Heart left ventricle (tissue), 16 donors: ENCODE measurements at regions not wholly inside any gene's neighbourhood (a gene's known extent, or its start where the extent isn't known, plus 50 kb on each side); places are given as distances from the start of the nearest gene placed in this dataset.
A peak's percentile ranks its signal among the peaks of the same experiment; 100 is the strongest.

ENCODE experiments used
- ATAC-seq, 4 donors: fragments of 200-7000 bp; cut with Tn5 transposase; one replicate each; pipeline ENCODE4 v1.9.1; 2020 to 2022; ENCODE audit warnings: moderate library complexity in 4 of 4, mild to moderate bottlenecking in 3 of 4, moderate number of reproducible peaks in 1 of 4
- DNase-seq, 5 donors: peaks; one replicate each; pipeline ENCODE4 v3.0.0-alpha.2; 2020
- H3K27ac ChIP-seq, 12 donors: fragments of 200-600 bp; sonication (generic) in 4 of 12; one replicate each; pipeline versions ENCODE4 v1.5.0 to v1.8.0; 2016 to 2022; ENCODE audit warnings: mild to moderate bottlenecking in 2 of 12
- H3K27me3 ChIP-seq, 9 donors: fragments of 200-600 bp; sonication (generic) in 2 of 9; one replicate each; pipeline versions ENCODE4 v1.5.1 to v1.8.0; 2016 to 2022; ENCODE audit warnings: mild to moderate bottlenecking in 3 of 9
- H3K36me3 ChIP-seq, 9 donors: fragments of 200-600 bp; sonication (generic) in 2 of 9; one replicate each; pipeline versions ENCODE4 v1.5.0 to v1.8.0; 2018 to 2022; ENCODE audit warnings: mild to moderate bottlenecking in 2 of 9
- H3K4me1 ChIP-seq, 12 donors: fragments of 200-600 bp; sonication (generic) in 4 of 12; one replicate each; pipeline versions ENCODE4 v1.5.0 to v1.8.0; 2016 to 2022; ENCODE audit warnings: mild to moderate bottlenecking in 3 of 12
- H3K4me3 ChIP-seq, 12 donors: fragments of 200-600 bp; sonication (generic) in 4 of 12; one replicate each; pipeline versions ENCODE4 v1.5.0 to v1.8.0; 2017 to 2022; ENCODE audit warnings: mild to moderate bottlenecking in 9 of 12, moderate library complexity in 4 of 12
- H3K9me3 ChIP-seq, 12 donors: fragments of 200-600 bp; sonication (generic) in 4 of 12; one replicate each; pipeline versions ENCODE4 v1.5.0 to v1.8.0; 2016 to 2022; ENCODE audit warnings: mild to moderate bottlenecking in 1 of 12
- POLR2A ChIP-seq, 2 donors: fragments of 450-650 bp; IDR thresholded peaks; one replicate each; pipeline ENCODE4 v1.6.1; 2017; ENCODE audit warnings: antibody characterized with exemption in 2 of 2, mild to moderate bottlenecking in 2 of 2, moderate library complexity in 2 of 2
- WGBS, 4 donors: extraction: QIAGEN DNeasy Blood & Tissue Kit in 2 of 4; methylation state at CpG; one replicate each; pipeline versions ENCODE4 v1.1.5 to v1.1.7; 2013 to 2018; 5-methylcytosine and 5-hydroxymethylcytosine counted together
- intact Hi-C, 10 donors: fragments of 100-400 bp; cut with DNase I; formaldehyde crosslinking; loops; one replicate each; pipeline versions ENCODE4 v1.11.1 to v1.14.2; 2022
- TF ChIP-seq, protein P1 (sequence below), 12 donors: fragments of 200-600 bp; sonication (generic) in 4 of 12; IDR thresholded peaks; one replicate each; pipeline versions ENCODE4 v1.5.0 to v1.8.0; 2018 to 2022; ENCODE audit warnings: antibody characterized with exemption in 12 of 12, mild to moderate bottlenecking in 5 of 12
- donor health status: ischemic (EF 13 %, LVEDD 7.1; RV severe dilation, severe dysfunction).
- donor health status: healthy with polysubstance abuse.
- donor health status: DM: no; HTN: yes; CAD: no.
- donor health status: DM: no; HTN: no; CAD: no.
- donor health status: ischemic (EF 25% LVEDD 6.9; RV normal size, moderate dysfunction).
- donor health status: ischemic (EF 25% LVEDD 5.7; RV mildly dilated, moderate dysfunction).
- donor health status: healthy.
- donor health status: DM: yes; HTN: yes; CAD: no.
- donor health status: ischemic (EF 35%, LVEDD 5.7; RV mildly dilated, moderate dysfunction).
- donor health status: nonischemic (EF 11% LVEDD 7.7; RV severe dilation, severe dysfunction).
- donor health status: DM: yes; HTN: yes; CAD: no.
- donor health status: PGD.
- donor health status: ischemic (EF 29% LVEDD 5.4; RV normal size, mild dysfunction).
- donor health status: nonischemic (EF 23%, LVEDD 6.1; RV moderate dilation, normal function).

DNA sequence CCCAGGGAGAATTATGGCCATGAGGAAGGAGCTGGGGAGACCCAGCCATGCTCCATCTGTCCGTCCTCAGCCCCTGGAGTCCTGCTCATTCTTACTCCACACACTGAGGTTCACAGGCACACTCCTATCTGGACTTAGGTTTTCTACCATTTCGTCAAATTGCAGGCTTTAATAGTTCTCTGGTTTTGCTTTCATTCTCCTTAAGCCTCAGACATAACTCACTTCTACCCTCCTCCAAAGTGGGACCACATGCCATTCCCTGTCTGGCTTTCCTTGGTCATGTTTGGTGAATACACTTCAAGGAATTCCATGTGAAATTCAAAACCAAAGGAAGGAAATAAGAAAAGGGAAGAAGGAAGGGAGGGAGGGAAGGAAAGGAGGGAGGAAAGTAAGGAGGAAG lies 115.7 kb downstream of the CMPK2 start:
- no peak for TF ChIP-seq POLR2A (IDR thresholded peaks at IDR 0.05)
- TF ChIP-seq, protein P1, sequence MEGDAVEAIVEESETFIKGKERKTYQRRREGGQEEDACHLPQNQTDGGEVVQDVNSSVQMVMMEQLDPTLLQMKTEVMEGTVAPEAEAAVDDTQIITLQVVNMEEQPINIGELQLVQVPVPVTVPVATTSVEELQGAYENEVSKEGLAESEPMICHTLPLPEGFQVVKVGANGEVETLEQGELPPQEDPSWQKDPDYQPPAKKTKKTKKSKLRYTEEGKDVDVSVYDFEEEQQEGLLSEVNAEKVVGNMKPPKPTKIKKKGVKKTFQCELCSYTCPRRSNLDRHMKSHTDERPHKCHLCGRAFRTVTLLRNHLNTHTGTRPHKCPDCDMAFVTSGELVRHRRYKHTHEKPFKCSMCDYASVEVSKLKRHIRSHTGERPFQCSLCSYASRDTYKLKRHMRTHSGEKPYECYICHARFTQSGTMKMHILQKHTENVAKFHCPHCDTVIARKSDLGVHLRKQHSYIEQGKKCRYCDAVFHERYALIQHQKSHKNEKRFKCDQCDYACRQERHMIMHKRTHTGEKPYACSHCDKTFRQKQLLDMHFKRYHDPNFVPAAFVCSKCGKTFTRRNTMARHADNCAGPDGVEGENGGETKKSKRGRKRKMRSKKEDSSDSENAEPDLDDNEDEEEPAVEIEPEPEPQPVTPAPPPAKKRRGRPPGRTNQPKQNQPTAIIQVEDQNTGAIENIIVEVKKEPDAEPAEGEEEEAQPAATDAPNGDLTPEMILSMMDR (IDR thresholded peaks at IDR 0.05), result no peak
- intact Hi-C loops, result no loop called here
- no peak overlapping the region for H3K27ac ChIP-seq
- ATAC-seq (no peak), DNase-seq (no peak)
- H3K4me3 ChIP-seq, result no peak overlapping the region
- H3K4me1 ChIP-seq, result peaks cover 0 to 9% (median 0%) of the 10 kb centered on the region in 12 donors
- peaks cover 0 to 18% (median 0%) of the 10 kb centered on the region in 9 donors for H3K27me3 ChIP-seq
- no peaks in the 10 kb centered on the region for H3K9me3 ChIP-seq
- WGBS, 4 donors, result 61 to 66% (median 64%) methylated on average over 2 of the region's 2 CpGs
- no peaks in the 10 kb centered on the region for H3K36me3 ChIP-seq

DNA sequence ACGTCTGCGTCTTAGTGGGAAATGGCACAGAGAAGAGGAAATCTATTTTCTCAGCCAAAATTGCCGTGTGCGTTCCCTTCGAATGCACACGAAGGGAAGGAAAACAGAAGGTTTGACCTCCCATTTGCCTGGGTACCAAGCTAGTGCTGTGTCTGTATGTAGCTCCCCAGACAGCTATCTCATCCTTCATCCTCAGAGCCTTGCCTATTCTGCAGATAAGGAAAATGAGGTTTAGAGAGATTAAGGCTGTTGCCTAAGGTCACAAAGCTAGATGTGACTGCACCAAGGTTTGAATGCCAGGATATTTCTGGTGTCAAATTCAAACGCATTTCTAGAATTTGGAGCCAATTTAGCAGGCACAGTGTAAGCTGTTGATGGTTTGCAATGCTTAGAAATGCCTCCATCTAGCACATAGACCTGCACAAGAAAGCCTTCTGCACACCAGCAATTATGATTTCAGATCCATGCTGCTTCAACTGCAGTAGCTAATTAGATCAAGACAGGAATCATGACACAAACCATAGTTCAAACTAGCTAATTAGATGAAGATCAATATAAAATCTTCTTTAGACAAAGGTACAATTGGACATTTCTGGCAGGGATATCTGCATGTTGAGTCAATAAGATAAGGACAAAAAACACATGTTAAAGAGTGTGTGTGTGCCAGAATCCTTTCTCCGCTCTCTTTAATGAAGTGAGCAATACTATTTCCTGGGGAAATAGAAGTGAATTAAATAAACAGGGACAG lies 115.1 kb downstream of the CMPK2 start:
- H3K27ac ChIP-seq, result no peak overlapping the region
- peaks cover 0 to 9% (median 0%) of the 10 kb centered on the region in 12 donors for H3K4me1 ChIP-seq
- ATAC-seq, result peak in 1 of 4 donors; percentile 34

DNA sequence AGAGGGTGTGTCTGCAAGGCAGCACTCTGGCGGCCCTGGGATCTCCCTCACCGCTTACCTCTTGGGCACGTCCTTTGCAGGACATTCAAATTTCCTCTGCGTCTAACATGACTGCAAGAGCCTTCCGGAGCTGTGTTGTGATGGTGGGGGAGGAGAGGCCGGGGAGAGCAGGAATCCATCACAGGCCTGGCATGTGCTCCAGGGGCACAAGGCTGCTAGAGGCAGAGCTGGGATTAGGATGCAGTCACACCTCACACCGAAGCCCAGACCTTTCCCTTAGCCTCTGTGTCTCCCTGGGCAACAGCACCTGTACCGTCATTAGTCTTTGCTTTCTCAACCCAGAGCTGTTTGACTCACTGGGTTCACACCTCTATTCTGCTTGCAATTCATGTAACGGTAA lies 111.3 kb downstream of the CMPK2 start:
- TF ChIP-seq, protein P1 (IDR thresholded peaks at IDR 0.05), result no peak
- no peak for TF ChIP-seq POLR2A (IDR thresholded peaks at IDR 0.05)
- H3K27me3 ChIP-seq, result peaks cover 0 to 18% (median 0%) of the 10 kb centered on the region in 9 donors
- H3K4me1 ChIP-seq, result peaks cover 0 to 9% (median 0%) of the 10 kb centered on the region in 12 donors
- DNase-seq, result no peak
- no peaks in the 10 kb centered on the region for H3K36me3 ChIP-seq
- H3K9me3 ChIP-seq, result no peaks in the 10 kb centered on the region
- WGBS, 4 donors, result 52 to 61% (median 54%) methylated on average over 9 of the region's 9 CpGs
- H3K27ac ChIP-seq, result no peak overlapping the region
- H3K4me3 ChIP-seq, result no peak overlapping the region
- intact Hi-C loops, result no loop called here
- peak in 1 of 4 donors; percentile 9 for ATAC-seq

More for the DNA sequence above, 115.1 kb downstream of the CMPK2 start:
- Histone ChIP-seq H3K27me3 (peaks cover 0 to 18% (median 0%) of the 10 kb centered on the region in 9 donors), H3K36me3 (no peaks in the 10 kb centered on the region), H3K4me3 (no peak overlapping the region), H3K9me3 (no peaks in the 10 kb centered on the region)
- TF ChIP-seq, protein P1 (IDR thresholded peaks at IDR 0.05), result no peak
- no peak for TF ChIP-seq POLR2A (IDR thresholded peaks at IDR 0.05)
- 28 to 42% (median 38%) methylated on average over 8 of the region's 8 CpGs for WGBS, 4 donors
- intact Hi-C loops, result no loop called here
- DNase-seq, result no peak

DNA sequence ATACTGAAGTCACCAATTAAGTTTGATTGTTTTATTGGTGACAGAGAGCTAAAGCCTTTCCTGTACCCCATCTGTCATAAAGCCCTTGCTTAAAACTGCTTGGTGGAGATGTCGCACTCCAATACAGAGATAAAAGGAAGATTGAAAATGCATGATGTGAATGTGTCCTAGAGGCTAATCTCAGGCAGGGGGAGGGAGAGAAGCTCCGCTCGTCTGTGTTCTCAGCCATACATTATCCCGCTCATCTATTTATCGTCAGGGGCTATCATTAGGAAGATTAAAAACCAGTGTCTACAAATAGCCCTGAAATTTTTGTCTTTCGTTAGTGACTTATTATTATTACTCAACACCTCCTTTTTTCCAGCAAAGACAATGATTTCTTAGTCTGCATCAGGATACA lies 110.3 kb downstream of the CMPK2 start:
- intact Hi-C loops, result no loop called here
- TF ChIP-seq, protein P1 (IDR thresholded peaks at IDR 0.05), result no peak
- no peak for TF ChIP-seq POLR2A (IDR thresholded peaks at IDR 0.05)
- peaks cover 0 to 20% (median 0%) of the 10 kb centered on the region in 9 donors for H3K27me3 ChIP-seq
- WGBS, 4 donors, result 82 to 90% (median 88%) methylated on average over 6 of the region's 6 CpGs
- H3K4me1 ChIP-seq, result peaks cover 0 to 6% (median 0%) of the 10 kb centered on the region in 12 donors
- no peak for ATAC-seq
- H3K27ac ChIP-seq, result no peak overlapping the region
- H3K36me3 ChIP-seq, result no peaks in the 10 kb centered on the region
- no peak overlapping the region for H3K4me3 ChIP-seq
- no peak for DNase-seq
- no peaks in the 10 kb centered on the region for H3K9me3 ChIP-seq
